ENCODE measurements at regions not wholly inside any gene's neighbourhood (a gene's known extent, or its start where the extent isn't known, plus 50 kb on each side); places are given as distances from the start of the nearest gene placed in this dataset.
"Not testable (repeated sequence)": the region's sequence is repeated elsewhere in the genome, so short reads cannot be mapped to it uniquely, and the experiment has no call there.

GRCh38 chr6:90463359-90463758 is 123.5 kb downstream of the MAP3K7 start:
- DNase-seq (ENCODE audit: low spot score), result no peak

DNA sequence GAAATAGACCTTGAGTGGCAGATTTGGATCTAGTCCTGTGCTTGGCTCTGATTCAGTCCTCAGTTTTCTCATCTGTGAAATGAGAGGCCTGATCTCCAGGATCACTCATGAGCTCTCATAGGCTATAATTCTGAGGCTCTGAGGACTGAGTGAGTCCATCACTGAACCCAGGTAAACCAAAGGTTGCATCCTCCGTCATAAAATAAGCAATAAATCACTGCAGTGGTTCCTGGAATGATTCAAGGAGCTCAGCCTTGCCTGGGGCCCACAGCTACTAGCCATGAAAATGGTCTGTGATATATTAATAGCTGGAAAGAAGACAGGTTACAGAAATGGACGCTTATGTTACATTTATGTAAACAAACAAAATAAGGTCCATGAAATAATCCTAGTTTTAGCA is 124.8 kb downstream of the MAP3K7 start:
- DNase-seq (ENCODE audit: low spot score), result no peak

- DNase-seq (ENCODE audit: low spot score), result no peak
These were observed 125.5 kb downstream of the MAP3K7 start for GRCh38 chr6:90461383-90461782.

- no peak for DNase-seq (ENCODE audit: low spot score)
These were observed 126.8 kb downstream of the MAP3K7 start for GRCh38 chr6:90460051-90460450.

GRCh38 chr6:90459225-90459758 is 127.6 kb downstream of the MAP3K7 start:
- DNase-seq (ENCODE audit: low spot score), result no peak

- no peak for DNase-seq (ENCODE audit: low spot score)
These were observed 128.3 kb downstream of the MAP3K7 start for GRCh38 chr6:90458353-90459224.

- DNase-seq (ENCODE audit: low spot score), result no peak
These were observed 129.0 kb downstream of the MAP3K7 start for GRCh38 chr6:90457867-90458259.

GRCh38 chr6:90456997-90457866 is 129.6 kb downstream of the MAP3K7 start:
- DNase-seq (ENCODE audit: low spot score), result not testable (repeated sequence)

GRCh38 chr6:90456001-90456400 is 130.9 kb downstream of the MAP3K7 start:
- DNase-seq (ENCODE audit: low spot score), result no peak

DNA sequence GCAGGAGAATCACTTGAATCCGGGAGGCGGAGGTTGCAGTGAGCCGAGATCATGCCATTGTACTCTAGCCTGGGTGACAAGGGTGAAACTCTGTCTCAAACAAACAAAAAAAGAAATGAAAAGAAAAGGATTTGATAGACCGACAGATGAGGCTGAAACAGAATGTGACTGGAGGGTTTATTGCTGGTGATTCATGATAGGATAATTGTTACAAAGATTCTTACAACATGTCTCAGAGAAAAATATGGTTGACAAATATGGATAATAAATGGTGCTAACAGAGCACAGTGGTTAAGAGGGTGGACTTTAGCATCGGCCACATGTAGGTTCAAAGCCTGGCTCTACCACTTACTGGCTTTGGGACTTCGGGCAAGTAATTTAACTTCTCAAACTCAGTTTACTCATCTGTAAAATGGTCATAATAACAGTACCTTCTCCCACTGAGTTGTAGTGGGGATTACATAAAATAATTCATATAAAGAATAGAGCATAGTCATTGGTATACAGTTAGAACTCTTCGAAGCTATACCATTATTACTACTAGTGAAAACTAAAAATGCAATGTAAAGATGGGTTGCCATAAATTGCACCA is 131.9 kb downstream of the MAP3K7 start:
- DNase-seq (ENCODE audit: low spot score), result no peak

GRCh38 chr6:90450268-90450953 is 136.5 kb downstream of the MAP3K7 start:
- no peak for DNase-seq (ENCODE audit: low spot score)

GRCh38 chr6:90449311-90449710 is 137.6 kb downstream of the MAP3K7 start:
- no peak for DNase-seq (ENCODE audit: low spot score)

- DNase-seq (ENCODE audit: low spot score), result no peak
These were observed 138.0 kb downstream of the MAP3K7 start for GRCh38 chr6:90448836-90449235.

DNA sequence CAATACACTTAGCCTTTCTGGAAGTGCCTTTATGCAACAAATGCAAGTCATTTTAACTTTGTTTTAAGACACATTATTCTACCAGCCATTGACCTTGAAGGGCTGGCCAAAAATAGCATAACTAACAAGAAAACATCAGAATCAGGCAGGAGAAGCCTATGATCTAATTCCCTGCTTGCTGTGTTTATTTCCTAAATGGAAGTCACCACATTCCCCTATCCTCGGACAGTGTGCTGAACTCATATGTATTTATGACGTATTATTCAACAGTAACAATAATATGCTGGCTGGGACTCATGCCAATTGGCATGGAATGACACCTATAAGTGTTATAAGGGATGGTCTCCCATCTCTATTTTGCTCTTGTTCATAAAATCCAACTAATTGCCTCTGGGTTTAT is 140.7 kb downstream of the MAP3K7 start:
- no peak for DNase-seq (ENCODE audit: low spot score)

DNA sequence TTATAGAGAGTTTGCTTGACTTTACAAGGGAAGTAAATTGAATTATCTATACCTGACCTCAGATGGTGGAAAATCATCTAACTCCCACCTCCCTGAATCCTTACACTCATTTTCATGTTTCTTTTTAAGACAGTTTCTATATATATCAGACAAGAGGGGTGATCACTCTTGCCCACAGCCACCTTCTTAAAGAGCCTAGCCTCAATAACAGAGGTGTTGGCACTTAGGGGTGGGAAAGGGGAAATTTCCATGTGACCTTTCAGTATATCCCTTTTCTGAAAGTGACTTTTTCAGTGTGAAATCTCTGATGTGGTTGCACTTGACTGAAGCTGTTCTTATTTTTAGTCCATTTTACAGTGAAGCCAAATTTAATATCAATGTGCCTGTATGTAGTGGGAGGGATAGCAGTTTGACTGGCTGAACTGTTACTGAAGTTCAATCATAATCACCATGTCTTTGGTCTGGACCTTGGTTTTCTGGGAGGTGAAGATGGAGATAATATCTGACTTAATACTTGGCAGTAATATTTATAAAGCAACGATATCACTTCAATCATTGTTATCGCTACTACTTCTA is 141.3 kb downstream of the MAP3K7 start:
- no peak for DNase-seq (ENCODE audit: low spot score)

- DNase-seq (ENCODE audit: low spot score), result no peak
These were observed 142.6 kb downstream of the MAP3K7 start for GRCh38 chr6:90444160-90444714.

- no peak for DNase-seq (ENCODE audit: low spot score)
These were observed 144.5 kb downstream of the MAP3K7 start for GRCh38 chr6:90442366-90442765.

DNA sequence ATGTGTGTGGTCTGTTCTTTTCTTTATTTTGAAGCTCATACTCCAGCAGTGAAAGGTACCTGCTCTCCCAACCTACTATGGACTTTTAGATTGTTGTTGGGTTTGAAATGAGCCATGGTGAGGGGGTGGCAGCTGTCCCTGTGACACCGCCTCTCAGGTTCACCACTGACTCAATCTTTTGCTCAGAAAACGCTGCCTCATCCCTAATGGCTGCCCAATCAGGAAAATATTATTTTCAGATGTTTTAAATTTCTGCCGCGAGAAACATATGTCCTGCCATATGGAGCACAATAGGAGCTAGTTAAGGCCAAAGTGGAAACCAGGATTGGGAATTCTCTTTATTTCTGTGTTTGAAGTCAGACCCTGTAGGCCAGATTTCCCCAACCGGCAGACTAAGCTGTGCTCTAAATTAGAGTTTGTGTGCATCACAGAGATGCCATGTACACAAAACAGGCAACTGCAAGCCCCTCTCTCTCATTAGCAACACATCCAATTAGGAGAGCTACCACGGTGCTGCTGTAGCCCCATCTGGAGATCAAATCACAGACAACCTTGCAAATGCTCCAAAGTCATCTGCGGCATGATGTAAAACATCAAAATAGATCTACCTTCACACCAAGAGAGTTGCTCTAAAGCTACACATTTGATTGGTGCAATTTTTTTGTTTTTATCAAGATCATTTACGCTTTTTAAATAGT is 144.1 kb upstream of the BACH2 start:
- no peak for DNase-seq (ENCODE audit: low spot score)

- no peak for DNase-seq (ENCODE audit: low spot score)
These were observed 142.9 kb upstream of the BACH2 start for GRCh38 chr6:90439586-90439985.

DNA sequence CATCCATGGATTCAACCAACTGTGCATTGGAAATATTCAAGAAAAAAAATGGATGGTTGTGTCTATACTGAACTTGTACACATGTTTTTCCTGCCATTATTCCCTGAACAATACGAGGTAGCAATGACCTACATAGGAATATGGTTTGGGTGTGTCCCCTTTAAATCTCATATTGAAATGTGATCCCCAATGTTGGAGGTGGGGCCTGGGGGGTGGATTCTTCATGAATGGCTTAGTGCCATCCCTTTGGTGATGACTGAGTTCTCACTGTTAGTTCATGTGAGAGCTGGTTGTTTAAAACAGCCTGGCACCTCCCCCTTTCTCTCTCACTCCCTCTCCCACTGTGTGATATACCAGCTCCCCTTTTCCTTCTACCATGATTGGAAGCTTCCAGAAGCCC is 139.8 kb upstream of the BACH2 start:
- no peak for DNase-seq (ENCODE audit: low spot score)
